Esophagus muscularis mucosa (tissue), 4 donors: ENCODE measurements at regions not wholly inside any gene's neighbourhood (a gene's known extent, or its start where the extent isn't known, plus 50 kb on each side); places are given as distances from the start of the nearest gene placed in this dataset.

Experiments used
- EP300 ChIP-seq: sonication (generic); formaldehyde crosslinking; IDR thresholded peaks from one replicate; pipeline ENCODE4 v1.6.1; 2017; ENCODE audit warnings: antibody characterized with exemption
- POLR2A ChIP-seq: fragments of 450-650 bp; IDR thresholded peaks from one replicate; pipeline ENCODE4 v1.6.1; 2017; ENCODE audit warnings: antibody characterized with exemption, moderate library complexity, mild to moderate bottlenecking, low read depth
- POLR2AphosphoS5 ChIP-seq, 2 donors: sonication (generic); formaldehyde crosslinking; IDR thresholded peaks; one replicate each; pipeline ENCODE4 v1.6.1; 2017; ENCODE audit warnings: antibody characterized with exemption in 2 of 2
- TF ChIP-seq, protein P1 (sequence below), 3 experiments: fragments of 200-600 bp in 2 of 3; fragments of 450-650 bp in 1 of 3; sonication (generic) in 2 of 3; IDR thresholded peaks; one replicate each; pipeline ENCODE4 v1.5.1; 2017 to 2019; ENCODE audit warnings: antibody characterized with exemption in 3 of 3, mild to moderate bottlenecking in 2 of 3, moderate library complexity in 1 of 3

DNA sequence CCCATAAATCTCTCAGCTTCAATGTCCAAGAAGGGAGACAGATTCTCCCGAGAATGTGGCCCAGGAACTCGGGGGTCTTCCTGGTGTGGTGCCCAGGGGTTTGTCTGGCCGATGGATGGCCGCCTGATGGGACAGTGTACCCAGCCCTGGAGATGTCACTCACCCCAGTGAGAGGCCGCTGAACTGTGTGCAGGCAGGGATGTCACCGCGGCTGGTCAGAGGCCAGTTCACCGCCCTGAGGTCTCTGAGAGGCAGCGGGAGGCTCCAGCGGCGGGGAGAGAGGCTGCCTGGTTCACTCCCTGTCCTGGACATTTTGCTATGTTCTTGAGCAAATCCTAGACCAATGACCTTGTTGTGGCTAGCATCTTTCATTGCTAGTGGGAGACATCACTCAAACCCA is 1349.5 kb downstream of the BRD1 start:
- TF ChIP-seq POLR2AphosphoS5 (IDR thresholded peaks at IDR 0.05) (no peak), POLR2A (no peak), EP300 (no peak)
- TF ChIP-seq, protein P1, sequence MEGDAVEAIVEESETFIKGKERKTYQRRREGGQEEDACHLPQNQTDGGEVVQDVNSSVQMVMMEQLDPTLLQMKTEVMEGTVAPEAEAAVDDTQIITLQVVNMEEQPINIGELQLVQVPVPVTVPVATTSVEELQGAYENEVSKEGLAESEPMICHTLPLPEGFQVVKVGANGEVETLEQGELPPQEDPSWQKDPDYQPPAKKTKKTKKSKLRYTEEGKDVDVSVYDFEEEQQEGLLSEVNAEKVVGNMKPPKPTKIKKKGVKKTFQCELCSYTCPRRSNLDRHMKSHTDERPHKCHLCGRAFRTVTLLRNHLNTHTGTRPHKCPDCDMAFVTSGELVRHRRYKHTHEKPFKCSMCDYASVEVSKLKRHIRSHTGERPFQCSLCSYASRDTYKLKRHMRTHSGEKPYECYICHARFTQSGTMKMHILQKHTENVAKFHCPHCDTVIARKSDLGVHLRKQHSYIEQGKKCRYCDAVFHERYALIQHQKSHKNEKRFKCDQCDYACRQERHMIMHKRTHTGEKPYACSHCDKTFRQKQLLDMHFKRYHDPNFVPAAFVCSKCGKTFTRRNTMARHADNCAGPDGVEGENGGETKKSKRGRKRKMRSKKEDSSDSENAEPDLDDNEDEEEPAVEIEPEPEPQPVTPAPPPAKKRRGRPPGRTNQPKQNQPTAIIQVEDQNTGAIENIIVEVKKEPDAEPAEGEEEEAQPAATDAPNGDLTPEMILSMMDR (IDR thresholded peaks at IDR 0.05), result no peak
